ENCODE measurements at regions not wholly inside any gene's neighbourhood (a gene's known extent, or its start where the extent isn't known, plus 50 kb on each side); places are given as distances from the start of the nearest gene placed in this dataset.
"Not testable (repeated sequence)": the region's sequence is repeated elsewhere in the genome, so short reads cannot be mapped to it uniquely, and the experiment has no call there.

DNA sequence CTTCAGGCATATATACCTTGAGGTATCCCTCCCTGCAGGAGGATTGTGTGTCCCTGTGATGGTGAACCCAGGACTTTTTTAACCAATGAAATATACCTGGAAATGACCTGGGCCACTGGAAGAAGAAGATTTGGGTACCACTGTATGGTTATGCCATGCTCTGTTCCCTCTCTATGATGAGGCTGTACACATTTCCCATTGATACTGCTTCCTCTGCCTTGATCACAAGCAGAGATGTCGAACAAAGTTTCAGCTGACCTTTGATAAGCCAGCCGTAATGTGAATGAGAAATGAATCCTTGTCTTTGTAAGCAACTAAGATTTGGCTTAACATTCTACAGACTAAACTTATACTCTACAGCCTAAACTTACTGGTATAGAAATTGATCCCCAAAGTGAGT, 78.4 kb upstream of the SPOPL start:
- Histone ChIP-seq H3K27ac (no peak overlapping the region), H3K4me2 (no peak overlapping the region), H3K36me3 (no peaks in the 10 kb centered on the region), H3K4me3 (no peak overlapping the region), H3K9me3 (peaks cover 13% of the 10 kb centered on the region), H3K27me3 (no peaks in the 10 kb centered on the region), H4K20me1 (no peaks in the 10 kb centered on the region), H3K9ac (no peak overlapping the region), H3K4me1 (no peaks in the 10 kb centered on the region)
- no peak for TF ChIP-seq Cebpa-rat (IDR thresholded peaks at IDR 0.05)

DNA sequence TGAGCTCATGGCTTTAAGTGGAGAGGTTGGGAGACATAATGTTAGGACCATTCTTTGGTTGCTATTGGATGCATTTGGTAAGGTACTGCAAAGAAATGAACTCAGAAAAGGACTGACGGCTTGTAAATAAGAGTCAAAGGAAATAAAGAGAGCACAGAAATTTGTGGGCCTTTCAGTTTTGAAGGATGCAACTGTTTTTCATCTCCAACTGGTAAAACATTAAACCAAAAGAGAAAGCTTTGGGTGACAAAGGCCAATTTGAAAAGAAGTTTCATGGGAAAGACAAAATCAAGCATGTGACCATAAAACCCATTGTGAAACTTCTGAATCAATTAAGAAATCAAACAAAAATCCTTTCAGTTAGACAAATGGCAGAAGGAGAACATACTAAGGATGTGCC, 77.8 kb upstream of the SPOPL start:
- no peak overlapping the region for H3K27ac ChIP-seq
- no peak overlapping the region for H3K9ac ChIP-seq
- H4K20me1 ChIP-seq: no peaks in the 10 kb centered on the region
- no peaks in the 10 kb centered on the region for H3K36me3 ChIP-seq
- no peak for TF ChIP-seq Cebpa-rat (IDR thresholded peaks at IDR 0.05)
- H3K4me1 ChIP-seq: no peaks in the 10 kb centered on the region
- H3K4me2 ChIP-seq: no peak overlapping the region
- H3K27me3 ChIP-seq: no peaks in the 10 kb centered on the region
- H3K4me3 ChIP-seq: no peak overlapping the region
- H3K9me3 ChIP-seq: peaks cover 13% of the 10 kb centered on the region

DNA sequence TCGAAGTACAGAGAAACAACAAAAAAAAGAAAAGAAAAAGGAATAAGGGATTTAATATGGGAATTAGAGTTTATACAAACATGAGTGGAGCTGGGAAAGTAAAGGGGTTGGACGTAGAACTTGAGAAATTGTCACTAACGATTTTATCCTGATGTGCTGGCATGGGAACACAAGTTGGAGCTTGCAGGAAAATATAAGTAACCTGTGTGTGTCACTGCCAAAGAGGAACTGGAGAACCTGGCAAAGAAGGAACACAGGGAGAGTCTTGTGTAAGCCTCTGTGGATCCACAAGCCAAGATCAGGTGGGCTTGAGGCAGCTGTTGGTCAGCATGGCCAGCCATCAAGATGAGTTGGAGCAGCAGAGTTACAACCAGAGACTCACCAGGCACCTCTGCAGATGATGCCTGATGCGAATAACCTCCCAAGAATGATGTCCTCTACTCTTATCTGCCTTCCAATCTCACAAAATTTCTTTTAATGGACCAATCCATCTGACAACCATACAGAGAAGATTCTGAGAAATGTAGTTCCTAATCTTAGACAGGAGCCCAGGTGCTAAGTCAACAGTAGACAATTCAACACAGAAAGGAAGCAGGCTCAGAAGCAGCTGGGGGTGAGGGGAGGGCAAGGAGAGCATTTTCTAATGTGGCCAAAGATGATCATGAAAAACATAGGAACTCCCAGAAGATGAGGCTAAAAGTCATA, 77.0 kb upstream of the SPOPL start:
- Histone ChIP-seq H3K4me3 (no peak overlapping the region), H4K20me1 (no peaks in the 10 kb centered on the region), H3K27me3 (no peaks in the 10 kb centered on the region), H3K9ac (no peak overlapping the region), H3K4me2 (no peak overlapping the region), H3K4me1 (no peaks in the 10 kb centered on the region), H3K9me3 (peaks cover 13% of the 10 kb centered on the region), H3K36me3 (no peaks in the 10 kb centered on the region), H3K27ac (no peak overlapping the region)
- TF ChIP-seq Cebpa-rat (IDR thresholded peaks at IDR 0.05): no peak

DNA sequence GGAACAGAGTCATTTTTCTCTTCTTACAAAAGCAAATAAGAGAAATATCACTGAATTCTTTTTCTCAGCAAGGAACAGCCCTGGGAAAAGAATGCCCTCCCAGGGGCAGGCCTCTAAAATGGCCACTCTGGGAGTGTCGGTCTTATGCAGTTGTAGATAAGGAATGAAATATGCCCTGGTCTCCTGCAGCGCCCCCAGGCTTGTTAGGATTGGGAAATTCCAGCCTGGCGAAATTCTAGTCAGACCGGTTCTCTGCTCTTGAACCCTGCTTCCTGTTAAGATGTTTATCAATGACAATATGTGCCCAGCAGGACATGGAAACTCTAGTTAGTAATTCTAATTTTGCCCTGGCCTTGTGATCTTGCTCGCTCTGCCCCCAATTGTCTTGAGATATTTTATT, 75.5 kb upstream of the SPOPL start:
- not testable (repeated sequence) for H3K4me2 ChIP-seq, H4K20me1 ChIP-seq, H3K27me3 ChIP-seq, H3K4me1 ChIP-seq, H3K27ac ChIP-seq, H3K9ac ChIP-seq, H3K36me3 ChIP-seq, H3K4me3 ChIP-seq
- H3K9me3 ChIP-seq: peaks cover 13% of the 10 kb centered on the region

DNA sequence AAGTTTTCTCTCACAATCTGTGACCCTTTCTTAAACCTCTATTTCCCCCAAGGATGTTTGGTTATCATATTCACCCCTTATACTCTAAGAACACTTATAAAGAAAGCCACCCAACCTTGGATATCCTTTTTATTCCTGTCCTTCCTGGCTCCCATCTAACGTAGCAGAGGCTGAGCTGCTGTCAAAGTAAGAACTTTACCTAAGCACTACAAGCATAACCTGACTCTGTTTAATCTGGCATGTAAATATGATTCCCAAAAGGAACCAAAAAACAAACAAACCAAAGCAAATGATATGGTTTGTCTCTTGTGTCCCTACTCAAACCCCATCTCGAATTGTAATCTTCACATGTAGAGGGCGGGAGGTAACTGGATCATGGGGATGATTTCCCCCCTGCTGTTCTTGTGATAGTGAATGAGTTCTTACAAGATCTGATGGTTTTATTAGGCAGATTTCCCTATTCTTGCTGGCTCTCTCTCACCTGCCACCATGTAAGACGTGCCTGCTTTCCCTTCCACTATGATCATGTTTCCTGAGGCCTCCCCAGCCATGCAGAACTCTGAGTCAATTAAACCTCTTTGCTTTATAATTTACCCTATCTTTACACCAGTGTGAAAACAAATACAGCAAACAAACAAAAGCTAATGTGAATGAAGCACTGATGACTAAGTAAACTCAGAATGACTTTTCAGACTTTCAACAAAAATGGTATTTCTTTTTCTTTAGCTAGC, 72.7 kb upstream of the SPOPL start:
- Histone ChIP-seq H3K27me3 (no peaks in the 10 kb centered on the region), H3K9me3 (peaks cover 13% of the 10 kb centered on the region), H3K36me3 (no peaks in the 10 kb centered on the region), H4K20me1 (no peaks in the 10 kb centered on the region), H3K4me3 (no peak overlapping the region), H3K27ac (no peak overlapping the region), H3K9ac (no peak overlapping the region), H3K4me1 (no peaks in the 10 kb centered on the region), H3K4me2 (no peak overlapping the region)
- no peak for TF ChIP-seq Cebpa-rat (IDR thresholded peaks at IDR 0.05)

DNA sequence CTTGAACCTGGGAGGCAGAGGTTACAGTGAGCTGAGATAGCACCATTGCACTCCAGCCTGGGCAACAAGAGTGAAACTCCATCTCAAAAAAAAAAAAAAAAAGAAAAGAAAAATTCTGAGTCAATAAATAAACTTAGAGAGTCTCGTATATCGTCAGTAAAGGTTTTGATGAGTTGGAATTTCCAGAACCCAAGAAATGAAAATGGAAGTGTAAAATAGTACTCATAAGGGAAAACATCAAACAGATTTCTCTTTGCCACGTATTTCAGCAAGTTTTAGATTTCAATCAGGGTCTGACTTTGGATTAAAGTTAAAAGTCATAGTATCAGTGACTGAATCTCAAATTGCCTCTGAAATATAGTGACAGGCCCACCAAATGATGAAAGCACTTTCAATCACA, 71.4 kb upstream of the SPOPL start:
- Histone ChIP-seq H3K4me1 (no peaks in the 10 kb centered on the region), H3K9me3 (peaks cover 13% of the 10 kb centered on the region), H3K4me3 (no peak overlapping the region), H3K36me3 (no peaks in the 10 kb centered on the region), H3K27me3 (no peaks in the 10 kb centered on the region), H3K9ac (no peak overlapping the region), H4K20me1 (no peaks in the 10 kb centered on the region), H3K27ac (no peak overlapping the region), H3K4me2 (no peak overlapping the region)
- TF ChIP-seq Cebpa-rat (IDR thresholded peaks at IDR 0.05): no peak

DNA sequence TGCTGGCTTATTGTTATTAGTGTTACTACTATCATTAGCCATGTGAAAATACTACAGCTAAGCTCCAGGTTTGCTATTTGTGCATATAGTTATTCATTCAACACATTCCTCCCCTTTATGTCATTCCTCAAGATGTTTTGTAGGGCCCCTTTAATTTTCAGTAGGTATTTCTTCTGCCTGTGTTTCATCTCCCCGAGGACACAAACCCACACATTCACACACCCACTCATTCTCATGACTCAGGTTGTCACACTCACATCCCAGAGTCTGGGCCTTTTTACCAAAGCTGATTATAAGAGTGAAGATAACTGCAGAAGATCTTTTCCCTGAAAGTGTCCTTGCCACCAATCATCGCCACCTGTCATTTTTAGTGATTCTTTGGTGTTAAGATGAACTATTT, 68.6 kb upstream of the SPOPL start:
- no peak for TF ChIP-seq Cebpa-rat (IDR thresholded peaks at IDR 0.05)
- H3K36me3 ChIP-seq: no peaks in the 10 kb centered on the region
- H3K9me3 ChIP-seq: no peaks in the 10 kb centered on the region
- no peak overlapping the region for H3K9ac ChIP-seq
- no peak overlapping the region for H3K4me2 ChIP-seq
- H3K27ac ChIP-seq: no peak overlapping the region
- no peaks in the 10 kb centered on the region for H3K4me1 ChIP-seq
- H4K20me1 ChIP-seq: no peaks in the 10 kb centered on the region
- H3K4me3 ChIP-seq: no peak overlapping the region
- no peaks in the 10 kb centered on the region for H3K27me3 ChIP-seq

DNA sequence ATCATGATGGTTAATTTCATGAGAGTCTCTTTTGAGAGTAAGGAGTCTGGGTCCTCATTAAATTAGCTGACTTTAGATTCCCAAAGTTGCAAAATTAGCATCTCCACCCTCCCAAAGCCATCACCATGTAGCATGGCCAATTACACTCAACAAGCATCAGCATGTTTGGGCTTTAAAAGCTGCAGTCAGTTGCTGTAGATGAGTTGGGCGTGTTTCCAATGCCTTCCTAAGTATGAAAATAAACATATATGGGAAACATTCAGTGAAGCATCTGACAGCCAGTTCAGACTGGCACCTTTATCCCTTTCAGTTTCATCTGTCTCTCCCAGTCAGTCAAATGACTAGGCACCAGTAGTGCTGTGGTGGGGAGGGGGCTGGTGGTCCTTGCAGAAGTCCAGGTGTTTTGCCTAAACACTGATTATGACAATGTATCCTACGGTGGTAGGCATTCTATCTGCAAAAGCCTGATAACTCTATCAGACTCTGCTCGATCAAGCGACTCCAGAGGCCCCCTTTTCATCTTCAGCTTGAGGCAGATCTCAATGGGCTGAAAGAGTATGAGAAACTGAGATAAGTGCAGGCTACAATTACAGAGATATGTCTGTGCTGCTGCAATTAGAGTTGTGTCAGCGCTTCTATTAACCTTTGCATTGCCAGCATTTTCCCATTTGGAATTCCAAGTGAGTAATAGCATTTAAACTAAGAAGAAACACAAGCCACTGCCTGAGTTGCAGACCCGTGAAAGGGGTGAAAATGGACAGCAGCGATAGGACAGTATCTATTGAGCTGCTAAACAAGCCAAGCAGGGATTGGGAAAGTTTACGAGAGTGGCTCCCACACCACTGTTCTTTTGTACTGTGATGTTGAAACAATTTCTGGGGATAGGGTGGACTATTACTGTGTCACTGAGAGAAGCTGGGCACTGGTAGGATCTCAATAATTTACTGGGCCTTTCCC, 67.3 kb upstream of the SPOPL start:
- H4K20me1 ChIP-seq: no peaks in the 10 kb centered on the region
- no peaks in the 10 kb centered on the region for H3K27me3 ChIP-seq
- H3K9ac ChIP-seq: no peak overlapping the region
- no peak overlapping the region for H3K27ac ChIP-seq
- H3K4me3 ChIP-seq: no peak overlapping the region
- no peak overlapping the region for H3K4me2 ChIP-seq
- no peaks in the 10 kb centered on the region for H3K9me3 ChIP-seq
- H3K4me1 ChIP-seq: no peaks in the 10 kb centered on the region
- no peak for TF ChIP-seq Cebpa-rat (IDR thresholded peaks at IDR 0.05)
- no peaks in the 10 kb centered on the region for H3K36me3 ChIP-seq

DNA sequence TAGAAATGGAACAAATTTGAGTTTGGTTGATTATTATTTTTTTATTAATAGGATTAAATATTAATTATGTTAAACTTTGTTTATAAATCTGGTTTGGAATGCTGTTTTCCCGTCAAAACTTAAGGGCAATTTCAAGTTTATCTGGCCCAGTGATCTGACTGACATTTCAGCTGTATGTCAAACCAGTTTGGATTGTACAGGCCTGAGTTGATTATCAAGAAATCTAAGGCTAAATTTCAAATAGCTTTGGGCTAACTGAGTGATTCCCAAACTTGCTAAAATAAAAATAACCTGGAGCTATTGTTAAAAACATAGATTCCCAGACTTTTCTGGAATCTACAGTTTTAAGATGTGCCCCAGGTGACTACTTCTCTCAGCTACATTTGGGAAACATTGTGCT, 65.9 kb upstream of the SPOPL start:
- Histone ChIP-seq H3K9me3 (no peaks in the 10 kb centered on the region), H4K20me1 (no peaks in the 10 kb centered on the region), H3K9ac (no peak overlapping the region), H3K36me3 (no peaks in the 10 kb centered on the region), H3K27me3 (no peaks in the 10 kb centered on the region), H3K27ac (no peak overlapping the region), H3K4me3 (no peak overlapping the region), H3K4me1 (no peaks in the 10 kb centered on the region), H3K4me2 (no peak overlapping the region)
- TF ChIP-seq Cebpa-rat (IDR thresholded peaks at IDR 0.05): no peak

DNA sequence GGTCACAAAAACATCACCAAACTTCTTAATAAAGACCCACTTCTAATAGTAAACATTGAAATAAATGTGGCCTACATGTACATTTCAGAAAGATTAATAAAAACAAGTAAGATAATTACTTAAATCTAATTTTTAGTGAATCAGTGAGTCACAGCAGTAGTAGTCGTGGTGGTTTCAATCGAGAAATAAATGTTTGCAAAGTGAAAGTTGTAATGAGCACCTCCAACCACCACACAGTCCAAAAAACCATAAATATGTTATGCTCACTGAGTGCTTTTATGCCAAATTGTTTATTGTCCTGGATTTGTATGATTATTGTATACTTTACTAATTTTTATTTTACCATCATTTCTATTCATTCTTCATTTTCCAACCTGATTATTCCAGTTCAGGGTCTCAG, 61.8 kb upstream of the SPOPL start:
- no peaks in the 10 kb centered on the region for H3K36me3 ChIP-seq
- H4K20me1 ChIP-seq: no peaks in the 10 kb centered on the region
- TF ChIP-seq Cebpa-rat (IDR thresholded peaks at IDR 0.05): no peak

More for the DNA sequence above, 61.8 kb upstream of the SPOPL start:
- H3K4me2 ChIP-seq: no peak overlapping the region
- H3K4me1 ChIP-seq: no peaks in the 10 kb centered on the region
- H3K9me3 ChIP-seq: no peaks in the 10 kb centered on the region
- H3K27ac ChIP-seq: no peak overlapping the region
- no peak overlapping the region for H3K9ac ChIP-seq
- H3K4me3 ChIP-seq: no peak overlapping the region
- H3K27me3 ChIP-seq: no peaks in the 10 kb centered on the region

Measured in BLaER1 (cell line).